K562 (cell line): ENCODE measurements at regions not wholly inside any gene's neighbourhood (a gene's known extent, or its start where the extent isn't known, plus 50 kb on each side); places are given as distances from the start of the nearest gene placed in this dataset.

Source experiments
- ATAC-seq: fragments of 200-7000 bp; cut with Tn5 transposase; 3 replicates; pipeline ENCODE4 v1.9.1; 2020; ENCODE audit warnings: moderate library complexity
- BruUV-seq: library from RNA; stranded (reverse); fragments of 400-500 nt; replicated peaks from 2 replicates; lab custom pipeline; 2021; lab: Mats Ljungman, UMichigan
- CTCF ChIA-PET: fragments of 300-600 bp; formaldehyde crosslinking; extraction: SDS; loops from one replicate; lab custom pipeline; 2021; ENCODE audit warnings: low intra/inter-chr PET ratio; lab: Yijun Ruan, JAX
- POLR2A ChIA-PET: fragments of 300-600, 350-650 bp; sonication (Branson Sonifier 250); formaldehyde crosslinking; extraction: SDS; loops from one replicate; lab custom pipeline; 2021; ENCODE audit warnings: antibody characterized with exemption, inconsistent platforms; lab: Yijun Ruan, JAX
- DNase-seq, 4 experiments: peaks; one replicate each; pipeline versions ENCODE4 v3.0.0 to v3.0.0-alpha.2; 2011 to 2018; ENCODE audit warnings: low spot score in 3 of 4, mixed read lengths in 3 of 4; ENCODE audit errors: extremely low read depth in 1 of 4
- FAIRE-seq: peaks from 2 replicates; lab custom pipeline; 2011; peaks lifted over from hg19 to GRCh38; lab: Jason Lieb, UNC
- H2AFZ ChIP-seq: 2 replicates; pipeline ENCODE4 v1.6.0; 2011; ENCODE audit warnings: low read depth, low read length, control low read depth, inconsistent platforms
- H3K27ac ChIP-seq: fragments of 200-600 bp; 3 replicates; pipeline ENCODE4 v1.8.0; 2011; ENCODE audit warnings: low read depth, mild to moderate bottlenecking, control low read depth, inconsistent platforms, low read length, moderate library complexity, mixed read lengths; ENCODE audit errors: extremely low read depth
- H3K27me3 ChIP-seq, 2 experiments: fragments of 300-600 bp in 1 of 2; 2 replicates in 1 of 2; 3 replicates in 1 of 2; pipeline versions ENCODE4 v1.6.0 to v1.8.0; 2011; ENCODE audit warnings: inconsistent platforms in 2 of 2, low read length in 2 of 2, mild to moderate bottlenecking in 1 of 2, mixed read lengths in 1 of 2, moderate library complexity in 1 of 2; ENCODE audit not compliant: control insufficient read depth in 2 of 2, insufficient read depth in 2 of 2
- H3K36me3 ChIP-seq: fragments of 300-600 bp; 3 replicates; pipeline ENCODE4 v1.8.0; 2011; ENCODE audit warnings: mild to moderate bottlenecking, low read length, inconsistent platforms; ENCODE audit not compliant: control insufficient read depth, insufficient read depth
- H3K4me1 ChIP-seq, 2 experiments: fragments of 200-600 bp in 1 of 2; replicated peaks in 1 of 2; 2 replicates in 1 of 2; 3 replicates in 1 of 2; pipeline versions ENCODE4 v1.5.1 to v1.8.0; 2011; ENCODE audit warnings: inconsistent platforms in 2 of 2, low read length in 2 of 2, mild to moderate bottlenecking in 1 of 2, mixed read lengths in 1 of 2, moderate library complexity in 1 of 2; ENCODE audit not compliant: control insufficient read depth in 2 of 2, insufficient read depth in 2 of 2
- H3K4me2 ChIP-seq: 2 replicates; pipeline ENCODE4 v1.6.1; 2011; ENCODE audit warnings: low read length, control low read depth, inconsistent platforms, mixed read lengths; ENCODE audit not compliant: insufficient read depth
- H3K4me3 ChIP-seq: fragments of 200-600 bp; sonication (generic), shearing (Covaris generic); 2 replicates; pipeline ENCODE4 v1.5.1; 2016; ENCODE audit warnings: control low read depth, inconsistent platforms
- H3K79me2 ChIP-seq: fragments of 200-600 bp; 3 replicates; pipeline ENCODE4 v1.8.0; 2011; ENCODE audit warnings: low read length, inconsistent platforms; ENCODE audit not compliant: control insufficient read depth, insufficient read depth
- H3K9ac ChIP-seq, 2 experiments: 2 replicates each; pipeline versions ENCODE4 v1.6.0 to v1.6.1; 2011; ENCODE audit warnings: low read depth in 2 of 2, low read length in 2 of 2, control low read depth in 1 of 2, inconsistent platforms in 1 of 2, mild to moderate bottlenecking in 1 of 2, mixed read lengths in 1 of 2; ENCODE audit not compliant: insufficient read depth in 1 of 2
- H3K9me1 ChIP-seq: one replicate; pipeline ENCODE4 v1.6.0; 2011; ENCODE audit warnings: inconsistent platforms, mild to moderate bottlenecking, low read length, moderate library complexity; ENCODE audit not compliant: control insufficient read depth, insufficient read depth
- H3K9me3 ChIP-seq: replicated peaks from 2 replicates; pipeline ENCODE4 v1.5.1; 2011; ENCODE audit warnings: low read depth, low read length, inconsistent platforms; ENCODE audit not compliant: control insufficient read depth, insufficient read depth
- H4K20me1 ChIP-seq: replicated peaks from 2 replicates; pipeline ENCODE4 v1.6.1; 2011; ENCODE audit warnings: low read length, inconsistent platforms, mixed read lengths; ENCODE audit not compliant: control insufficient read depth, insufficient read depth
- ATF1 ChIP-seq, 2 experiments: fragments of 450-650 bp in 1 of 2; IDR thresholded peaks; 2 replicates each; pipeline ENCODE4 v1.6.1; 2016; ENCODE audit warnings: missing compliant biosample characterization in 1 of 2, missing genetic modification characterization in 1 of 2
- ATF7 ChIP-seq: fragments of 450-650 bp; IDR thresholded peaks from 2 replicates; pipeline ENCODE4 v1.7.1; 2014; ENCODE audit warnings: mild to moderate bottlenecking, moderate library complexity
- BRCA1 ChIP-seq, 2 experiments: fragments of 450-650 bp in 1 of 2; sonication (generic) in 1 of 2; formaldehyde crosslinking in 1 of 2; IDR thresholded peaks; 2 replicates each; pipeline versions ENCODE4 v1.5.0 to v1.6.1; 2017 to 2020; ENCODE audit warnings: mild to moderate bottlenecking in 1 of 2, missing genetic modification reagents in 1 of 2
- CHD4 ChIP-seq: fragments of 200-600 bp; sonication (generic); IDR thresholded peaks from 3 replicates; pipeline ENCODE4 v1.6.1; 2012; ENCODE audit warnings: low read depth, mild to moderate bottlenecking, mixed read lengths, low read length, inconsistent platforms; ENCODE audit not compliant: insufficient read depth, insufficient replicate concordance, poor library complexity, severe bottlenecking
- CSDE1 ChIP-seq, 2 experiments: fragments of 450-650 bp; IDR thresholded peaks; 2 replicates each; pipeline ENCODE4 v1.6.1; 2016; ENCODE audit warnings: mild to moderate bottlenecking in 1 of 2
- KHSRP ChIP-seq: fragments of 450-650 bp; IDR thresholded peaks from 2 replicates; pipeline ENCODE4 v1.6.1; 2017
- KLF10 ChIP-seq: fragments of 250-450 bp; sonication (Bioruptor Pico); IDR thresholded peaks from 2 replicates; pipeline ENCODE4 v1.6.1; 2021; ENCODE audit warnings: matching md5 sums
- PHB ChIP-seq: fragments of 250-450 bp; sonication (Bioruptor Pico); IDR thresholded peaks from 2 replicates; pipeline ENCODE4 v1.5.0; 2021
- ZNF146 ChIP-seq: IDR thresholded peaks from one replicate; pipeline ENCODE4 v1.6.1; 2018; ENCODE audit warnings: missing compliant biosample characterization; ENCODE audit not compliant: unreplicated experiment
- ZNF778 ChIP-seq: fragments of 450-650 bp; formaldehyde crosslinking; IDR thresholded peaks from 2 replicates; pipeline ENCODE4 v1.4.0; 2020; ENCODE audit warnings: mild to moderate bottlenecking, moderate library complexity
- ZSCAN32 ChIP-seq: fragments of 450-650 bp; formaldehyde crosslinking; IDR thresholded peaks from 2 replicates; pipeline ENCODE4 v1.4.0; 2020; ENCODE audit warnings: mild to moderate bottlenecking, moderate library complexity
- WGBS: fragments of 100-300 bp; shearing (Covaris generic); methylation state at CpG from one replicate; pipeline ENCODE4 v1.1.6; 2016; ENCODE audit warnings: low coverage, mixed read lengths; ENCODE audit not compliant: insufficient coverage; ENCODE audit errors: missing lambda C conversion rate; 5-methylcytosine and 5-hydroxymethylcytosine counted together
- in situ Hi-C: fragments of 300-500 bp; cut with MboI; formaldehyde crosslinking; loops from 4 replicates; pipeline ENCODE4 v1.15.0; 2018; ENCODE audit warnings: inconsistent platforms, mixed read lengths
- intact Hi-C: fragments of 100-400 bp; cut with micrococcal nuclease; formaldehyde crosslinking; loops from 2 replicates; pipeline ENCODE4 v1.14.2; 2022
- TF ChIP-seq, protein P1 (sequence below): IDR thresholded peaks from 2 replicates; pipeline ENCODE4 v1.6.1; 2014; ENCODE audit warnings: antibody characterized with exemption
- TF ChIP-seq, protein P2 (sequence below): fragments of 450-650 bp; formaldehyde crosslinking; IDR thresholded peaks from 2 replicates; pipeline ENCODE4 v1.4.0; 2020; ENCODE audit warnings: mild to moderate bottlenecking
- TF ChIP-seq, protein P3 (sequence below): fragments of 250-450 bp; sonication (Bioruptor Pico); IDR thresholded peaks from 2 replicates; pipeline ENCODE4 v1.9.0; 2021; ENCODE audit warnings: mild to moderate bottlenecking, inconsistent platforms

DNA sequence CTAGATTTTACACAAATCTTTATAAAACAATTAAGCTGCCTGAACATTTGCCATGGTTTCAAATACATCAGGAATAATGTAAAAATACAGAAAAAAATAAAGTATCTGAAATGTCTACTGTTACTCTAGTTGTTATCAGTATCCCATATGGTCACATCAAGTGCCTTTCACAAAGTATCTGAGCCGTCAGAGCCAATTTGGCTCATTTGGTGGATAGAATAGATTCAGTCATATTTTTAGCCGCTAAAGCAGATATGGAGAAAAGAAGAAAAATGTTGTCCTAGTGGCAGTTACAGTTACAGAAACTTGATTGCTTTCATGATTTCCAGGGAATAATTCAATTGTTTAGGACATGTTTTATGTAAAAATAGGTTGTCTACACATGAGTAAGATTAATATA is 641.1 kb downstream of the RAPGEF2 start (continued):
- no peak for TF ChIP-seq ZSCAN32

GRCh38 chr4:159747983-159748382 is 645.1 kb downstream of the RAPGEF2 start:
- POLR2A ChIA-PET, result no interaction called here
- Histone ChIP-seq H3K4me1 (no peaks in the 10 kb centered on the region), H3K9me3 (no peaks in the 10 kb centered on the region), H3K36me3 (no peaks in the 10 kb centered on the region), H3K27me3 (no peaks in the 10 kb centered on the region), H3K4me2 (no peak overlapping the region), H2AFZ (no peak overlapping the region), H4K20me1 (no peaks in the 10 kb centered on the region), H3K9me1 (no peaks in the 10 kb centered on the region), H3K9ac (no peak overlapping the region), H3K27ac (no peak overlapping the region), H3K4me3 (no peak overlapping the region), H3K79me2 (no peaks in the 10 kb centered on the region)
- DNase-seq, result no peak
- no TSS peak for BruUV-seq
- in situ Hi-C loops, result no loop called here
- intact Hi-C loops, result no loop called here
- no peak for ATAC-seq
- no peak for TF ChIP-seq CSDE1 (IDR thresholded peaks at IDR 0.05)
- no peak for TF ChIP-seq KHSRP
- TF ChIP-seq KLF10 (CRISPR knock-in tag), result no peak
- no peak for TF ChIP-seq BRCA1 (IDR thresholded peaks at IDR 0.05)
- no peak for TF ChIP-seq BRCA1 (CRISPR knock-in tag; IDR thresholded peaks at IDR 0.05)
- TF ChIP-seq, protein P1, sequence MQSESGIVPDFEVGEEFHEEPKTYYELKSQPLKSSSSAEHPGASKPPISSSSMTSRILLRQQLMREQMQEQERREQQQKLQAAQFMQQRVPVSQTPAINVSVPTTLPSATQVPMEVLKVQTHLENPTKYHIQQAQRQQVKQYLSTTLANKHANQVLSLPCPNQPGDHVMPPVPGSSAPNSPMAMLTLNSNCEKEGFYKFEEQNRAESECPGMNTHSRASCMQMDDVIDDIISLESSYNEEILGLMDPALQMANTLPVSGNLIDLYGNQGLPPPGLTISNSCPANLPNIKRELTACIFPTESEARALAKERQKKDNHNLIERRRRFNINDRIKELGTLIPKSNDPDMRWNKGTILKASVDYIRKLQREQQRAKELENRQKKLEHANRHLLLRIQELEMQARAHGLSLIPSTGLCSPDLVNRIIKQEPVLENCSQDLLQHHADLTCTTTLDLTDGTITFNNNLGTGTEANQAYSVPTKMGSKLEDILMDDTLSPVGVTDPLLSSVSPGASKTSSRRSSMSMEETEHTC, result no peak
- TF ChIP-seq, protein P2, sequence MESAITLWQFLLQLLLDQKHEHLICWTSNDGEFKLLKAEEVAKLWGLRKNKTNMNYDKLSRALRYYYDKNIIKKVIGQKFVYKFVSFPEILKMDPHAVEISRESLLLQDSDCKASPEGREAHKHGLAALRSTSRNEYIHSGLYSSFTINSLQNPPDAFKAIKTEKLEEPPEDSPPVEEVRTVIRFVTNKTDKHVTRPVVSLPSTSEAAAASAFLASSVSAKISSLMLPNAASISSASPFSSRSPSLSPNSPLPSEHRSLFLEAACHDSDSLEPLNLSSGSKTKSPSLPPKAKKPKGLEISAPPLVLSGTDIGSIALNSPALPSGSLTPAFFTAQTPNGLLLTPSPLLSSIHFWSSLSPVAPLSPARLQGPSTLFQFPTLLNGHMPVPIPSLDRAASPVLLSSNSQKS (CRISPR knock-in tag), result no peak
- no peak for TF ChIP-seq CHD4
- no peak for TF ChIP-seq ZNF146 (CRISPR knock-in tag)
- TF ChIP-seq, protein P3, sequence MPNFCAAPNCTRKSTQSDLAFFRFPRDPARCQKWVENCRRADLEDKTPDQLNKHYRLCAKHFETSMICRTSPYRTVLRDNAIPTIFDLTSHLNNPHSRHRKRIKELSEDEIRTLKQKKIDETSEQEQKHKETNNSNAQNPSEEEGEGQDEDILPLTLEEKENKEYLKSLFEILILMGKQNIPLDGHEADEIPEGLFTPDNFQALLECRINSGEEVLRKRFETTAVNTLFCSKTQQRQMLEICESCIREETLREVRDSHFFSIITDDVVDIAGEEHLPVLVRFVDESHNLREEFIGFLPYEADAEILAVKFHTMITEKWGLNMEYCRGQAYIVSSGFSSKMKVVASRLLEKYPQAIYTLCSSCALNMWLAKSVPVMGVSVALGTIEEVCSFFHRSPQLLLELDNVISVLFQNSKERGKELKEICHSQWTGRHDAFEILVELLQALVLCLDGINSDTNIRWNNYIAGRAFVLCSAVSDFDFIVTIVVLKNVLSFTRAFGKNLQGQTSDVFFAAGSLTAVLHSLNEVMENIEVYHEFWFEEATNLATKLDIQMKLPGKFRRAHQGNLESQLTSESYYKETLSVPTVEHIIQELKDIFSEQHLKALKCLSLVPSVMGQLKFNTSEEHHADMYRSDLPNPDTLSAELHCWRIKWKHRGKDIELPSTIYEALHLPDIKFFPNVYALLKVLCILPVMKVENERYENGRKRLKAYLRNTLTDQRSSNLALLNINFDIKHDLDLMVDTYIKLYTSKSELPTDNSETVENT (CRISPR knock-in tag), result no peak
- TF ChIP-seq ATF7, result no peak
- TF ChIP-seq ATF1 (CRISPR knock-in tag; IDR thresholded peaks at IDR 0.05), result no peak
- no peak for TF ChIP-seq ATF1 (tag; IDR thresholded peaks at IDR 0.05)
- no peak for TF ChIP-seq ZNF778 (CRISPR knock-in tag)
- no peak for TF ChIP-seq PHB (CRISPR knock-in tag)
- CTCF ChIA-PET, result no interaction called here
- no CpG with 5 or more reads among the region's 3 CpGs for WGBS
- FAIRE-seq, result no peak
